NCI-H146 treated with DMSO at 0.1 percent for 48 hours (cell line): ENCODE measurements at regions not wholly inside any gene's neighbourhood (a gene's known extent, or its start where the extent isn't known, plus 50 kb on each side); places are given as distances from the start of the nearest gene placed in this dataset.

Experiments
- DNase-seq: peaks from one replicate; lab custom pipeline; 2025; ENCODE audit not compliant: unreplicated experiment; lab: John Stamatoyannopoulos, UW

DNA sequence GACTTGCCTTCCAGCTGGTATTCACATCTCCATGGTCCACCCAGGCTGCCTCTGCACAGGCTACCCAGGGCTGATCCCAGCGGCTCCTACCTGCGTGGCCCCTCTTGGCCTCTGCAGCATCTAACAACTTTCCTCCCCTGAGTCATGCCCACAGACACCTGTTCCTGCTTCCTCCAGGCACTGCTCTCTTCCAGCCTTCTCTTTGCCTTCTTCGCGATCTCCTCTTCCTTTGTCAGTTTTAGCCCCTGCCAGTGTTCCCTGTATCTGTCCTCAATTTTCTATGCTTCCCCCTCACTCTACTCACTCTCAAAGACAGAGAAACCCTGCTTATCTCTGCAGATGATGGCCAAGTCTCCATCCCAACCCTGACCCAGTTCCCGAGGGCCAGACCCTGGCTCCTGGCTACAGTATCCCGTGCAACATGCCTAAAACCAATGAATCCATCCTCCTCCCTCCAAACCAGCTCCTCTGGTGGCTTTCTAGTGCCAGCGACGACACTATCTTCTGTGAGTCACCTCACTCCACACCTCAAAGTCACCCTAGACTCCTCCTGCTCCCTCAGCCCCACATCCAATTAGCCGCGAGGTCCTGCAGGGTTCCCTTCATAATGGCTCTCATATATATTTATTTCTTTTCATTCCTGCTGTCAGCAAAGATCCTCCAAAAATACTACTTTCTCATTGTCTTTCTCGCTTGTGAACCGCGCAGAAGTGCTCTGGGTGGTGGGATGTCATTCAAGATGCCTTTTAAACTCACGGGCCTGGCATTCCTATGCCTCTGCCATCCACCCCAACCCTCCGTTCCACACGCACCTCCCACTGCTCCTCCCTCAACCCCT, 259.2 kb downstream of the TOMM20 start:
- no peak for DNase-seq

DNA sequence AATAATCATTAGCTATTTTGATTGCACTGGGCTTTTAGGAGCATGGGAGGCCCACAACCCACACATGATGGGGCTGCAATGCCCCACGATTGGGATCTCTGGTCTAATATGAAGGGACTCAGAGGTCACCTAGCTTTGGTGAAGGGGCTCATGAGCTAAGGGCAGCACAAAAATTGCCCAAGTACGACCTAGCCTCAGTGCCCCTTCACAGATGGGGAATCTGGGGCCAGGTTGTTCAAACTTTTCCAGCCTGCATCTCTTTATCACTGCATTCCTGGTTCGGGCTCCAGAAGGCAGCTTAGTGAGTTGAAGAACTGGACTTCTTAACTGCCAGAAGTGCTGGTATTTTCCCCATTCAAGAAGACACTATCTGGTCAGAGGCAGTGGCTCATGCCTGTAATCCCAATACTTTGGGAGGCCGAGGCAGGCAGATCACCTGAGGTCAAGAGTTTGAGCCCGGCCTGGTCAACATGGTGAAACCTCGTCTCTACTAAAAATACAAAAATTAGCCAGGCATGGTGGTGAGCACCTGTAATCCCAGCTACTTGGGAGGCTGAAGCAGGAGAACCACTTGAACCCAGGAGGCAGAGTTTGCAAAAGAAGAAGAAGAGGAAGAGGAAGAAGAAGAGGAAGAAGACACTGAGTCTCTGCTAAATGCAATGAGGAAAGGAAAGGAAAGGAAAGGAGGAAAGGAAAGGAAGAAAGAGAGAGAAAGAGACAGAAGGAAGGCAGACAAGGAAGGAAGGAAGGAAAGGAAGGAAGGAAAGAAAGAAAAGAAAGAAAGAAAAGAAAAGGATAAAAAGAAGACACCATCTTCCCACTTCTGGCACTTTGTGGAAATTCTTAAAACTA, 258.5 kb upstream of the IRF2BP2 start:
- no peak for DNase-seq

DNA sequence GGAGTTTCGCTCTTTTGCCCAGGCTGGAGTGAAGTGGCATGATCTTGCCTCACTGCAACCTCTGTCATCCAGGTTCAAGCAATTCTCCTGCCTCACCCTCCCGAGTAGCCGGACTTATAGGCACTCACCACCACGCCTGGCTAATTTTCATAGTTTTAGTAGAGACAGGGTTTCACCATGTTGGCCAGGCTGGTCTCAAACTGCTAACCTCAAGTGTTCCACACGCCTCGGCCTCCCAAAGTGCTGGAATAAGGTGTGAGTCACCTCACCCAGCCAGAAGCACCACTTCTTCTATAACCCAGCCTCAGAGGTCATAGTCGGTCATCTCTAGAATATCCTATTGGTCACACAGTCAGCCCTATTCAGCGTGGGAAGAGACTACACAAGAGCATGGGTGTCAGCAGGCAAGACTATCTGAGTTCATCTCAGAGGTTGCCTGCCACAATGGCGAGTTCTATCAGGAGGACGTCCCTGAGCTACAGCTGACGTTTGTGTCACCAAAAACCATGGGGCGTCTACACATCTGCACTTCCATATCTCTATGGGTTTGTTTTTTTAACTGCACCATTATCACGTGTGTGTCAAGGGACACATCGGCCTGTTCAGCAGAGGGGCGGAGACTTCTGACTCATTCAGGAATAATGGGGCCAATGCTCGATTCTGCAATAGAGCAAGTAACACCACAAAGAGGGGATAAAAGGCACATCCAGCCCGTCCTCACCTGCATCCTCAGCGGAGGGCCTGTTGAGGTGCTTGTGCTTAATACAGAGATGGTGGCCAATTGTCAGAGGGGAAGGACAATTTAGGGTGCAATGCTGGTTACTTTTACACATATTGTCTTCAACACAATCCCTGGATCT, 256.3 kb upstream of the IRF2BP2 start:
- no peak for DNase-seq

DNA sequence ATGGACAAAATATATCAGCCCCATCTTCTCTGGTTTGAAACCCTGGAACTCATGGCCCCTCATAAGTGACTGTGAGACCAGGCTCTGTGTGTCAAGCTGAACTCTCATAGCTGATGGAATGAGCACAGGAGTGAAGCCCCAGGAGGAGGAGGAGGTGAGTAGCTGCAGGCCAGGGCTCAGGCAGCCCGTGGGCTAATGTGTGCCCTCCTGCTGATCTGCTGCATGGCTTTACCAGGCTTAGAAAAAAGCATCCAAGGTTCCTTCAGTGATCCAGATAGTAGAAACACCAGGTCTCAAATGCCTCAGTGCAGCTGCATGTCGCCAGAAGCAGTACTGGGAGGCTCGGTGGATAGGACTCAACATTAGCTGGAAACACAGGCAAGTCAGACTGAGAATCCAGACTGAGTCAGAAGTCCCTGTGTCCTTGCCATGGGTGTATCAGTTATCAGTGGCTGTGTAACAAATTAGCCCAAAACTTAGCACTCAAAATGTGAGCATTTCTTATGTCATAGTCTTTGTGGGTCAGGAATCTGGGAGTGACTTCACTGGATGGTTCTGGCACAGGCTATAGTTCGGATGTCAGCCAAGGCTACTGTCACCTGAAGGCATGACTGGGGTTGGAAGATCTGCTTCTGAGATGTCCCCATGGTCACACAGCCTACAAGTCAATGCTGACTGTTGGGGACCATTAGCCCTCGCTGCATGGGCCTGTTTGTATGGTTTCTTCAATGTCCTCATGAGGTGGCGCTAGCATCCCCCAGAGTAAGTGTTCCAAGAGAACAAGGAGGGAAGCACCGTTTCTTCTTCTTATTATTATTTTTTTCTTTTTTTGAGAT, 255.4 kb upstream of the IRF2BP2 start:
- no peak for DNase-seq

DNA sequence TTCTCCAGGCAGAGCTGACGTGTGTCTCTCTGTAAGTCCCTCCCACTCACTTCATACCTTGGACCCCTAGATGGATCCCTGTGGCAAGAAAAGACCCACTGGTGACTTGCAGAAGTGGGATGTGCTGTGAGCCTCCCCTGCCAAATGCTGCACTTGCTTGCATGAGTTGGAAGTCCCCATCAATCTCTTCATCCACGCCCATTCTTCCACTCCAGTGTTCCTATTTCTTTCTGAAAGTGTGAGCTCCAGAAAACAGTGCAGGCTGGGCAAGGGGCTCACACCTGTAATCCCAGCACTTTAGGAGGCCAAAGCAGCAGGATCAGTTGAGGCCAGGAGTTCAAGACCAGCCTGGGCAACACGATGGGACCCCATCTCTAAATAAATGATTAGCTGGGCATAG, 254.1 kb upstream of the IRF2BP2 start:
- no peak for DNase-seq

DNA sequence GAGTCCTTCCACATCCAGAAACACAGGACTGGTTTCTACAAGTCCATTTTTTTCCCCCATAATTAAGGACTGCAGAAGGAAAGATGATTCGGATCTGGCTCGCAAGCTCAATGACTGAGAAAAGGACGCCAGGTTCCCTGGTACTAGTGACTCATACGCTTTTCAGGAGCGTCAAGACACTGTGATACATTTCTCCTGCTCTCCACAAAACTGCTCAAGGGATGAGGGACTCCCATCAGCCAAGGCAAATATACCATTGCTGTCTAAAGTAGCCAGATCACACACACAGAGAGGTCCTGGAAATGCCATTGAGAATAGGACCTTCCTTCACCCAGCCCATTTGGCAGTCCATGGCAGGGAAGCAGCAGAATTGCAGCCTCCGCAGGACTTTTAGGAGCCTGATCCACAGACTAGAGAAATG, 253.6 kb upstream of the IRF2BP2 start:
- DNase-seq: no peak

DNA sequence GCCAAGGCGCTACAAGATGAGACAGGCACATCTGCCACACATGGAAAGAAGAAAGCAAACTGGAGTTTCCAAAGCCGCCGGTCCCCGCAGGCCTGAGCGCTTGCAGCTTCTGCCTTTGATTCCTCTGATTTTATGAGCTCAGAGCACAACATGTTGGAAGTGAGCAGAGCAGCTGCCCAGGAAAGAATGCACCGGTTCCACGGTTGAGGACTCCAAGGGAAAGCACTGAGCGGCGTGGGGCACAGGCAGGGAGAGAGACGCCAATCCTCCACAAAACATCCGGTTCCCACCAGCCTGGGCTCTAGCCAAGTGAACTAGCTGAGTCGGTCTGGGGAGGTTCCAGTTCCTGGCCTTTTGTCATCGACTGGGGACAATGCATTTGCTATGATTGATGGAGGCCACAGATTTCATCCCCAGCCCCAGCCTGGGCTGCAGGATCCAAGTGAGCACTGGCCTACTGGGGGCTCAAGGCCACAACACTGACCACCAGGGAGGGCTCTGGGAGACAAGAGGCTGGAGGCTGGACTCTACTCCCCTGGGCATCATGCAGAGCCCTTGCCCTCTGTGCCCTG, 253.1 kb upstream of the IRF2BP2 start:
- DNase-seq: no peak

DNA sequence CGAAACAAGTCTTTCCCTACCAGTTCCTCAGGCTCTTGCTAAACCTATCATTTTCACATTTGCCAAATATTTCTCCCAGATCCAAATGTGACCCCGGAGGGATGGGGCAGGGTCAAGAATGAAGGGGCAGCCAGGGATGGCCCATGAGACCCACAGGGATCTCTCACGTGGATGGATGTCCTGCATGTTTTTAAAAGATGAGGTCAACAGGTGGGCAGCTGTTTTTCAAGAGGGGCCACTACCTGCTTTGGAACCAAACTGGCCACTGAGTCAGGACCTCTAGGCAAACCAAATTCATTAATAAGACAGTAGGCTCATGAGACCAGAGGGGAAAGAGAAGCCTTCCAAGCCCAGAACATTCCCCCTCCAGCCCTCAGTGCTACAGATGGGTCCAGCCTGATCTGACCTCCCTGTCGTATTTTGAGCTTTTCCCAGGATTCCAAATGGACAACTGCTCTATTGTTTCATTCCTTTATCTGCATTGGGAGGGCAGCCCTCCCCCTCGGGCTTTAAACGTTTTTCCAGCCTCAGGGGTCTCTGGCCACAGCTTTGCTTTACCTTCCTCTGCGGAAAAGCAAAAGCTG, 252.5 kb upstream of the IRF2BP2 start:
- no peak for DNase-seq

DNA sequence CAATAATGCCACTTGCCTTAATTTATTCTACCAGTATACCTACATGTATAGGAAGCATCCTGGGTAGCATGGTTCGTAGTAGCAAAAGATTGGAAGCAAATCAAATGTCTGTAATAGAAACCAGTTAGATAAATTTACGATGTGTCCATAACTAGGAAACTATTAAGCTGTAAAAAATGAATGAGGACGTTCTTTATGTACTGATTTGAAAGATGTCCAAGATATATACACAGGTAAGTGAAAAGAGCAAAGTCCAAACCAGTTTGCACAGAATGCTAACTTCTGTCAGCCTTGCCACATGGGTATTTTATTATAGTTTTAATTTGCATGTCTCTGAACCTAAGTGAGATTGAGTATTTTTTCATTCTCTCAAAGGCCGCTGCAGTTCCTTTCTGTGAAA, 251.8 kb upstream of the IRF2BP2 start:
- DNase-seq: no peak

DNA sequence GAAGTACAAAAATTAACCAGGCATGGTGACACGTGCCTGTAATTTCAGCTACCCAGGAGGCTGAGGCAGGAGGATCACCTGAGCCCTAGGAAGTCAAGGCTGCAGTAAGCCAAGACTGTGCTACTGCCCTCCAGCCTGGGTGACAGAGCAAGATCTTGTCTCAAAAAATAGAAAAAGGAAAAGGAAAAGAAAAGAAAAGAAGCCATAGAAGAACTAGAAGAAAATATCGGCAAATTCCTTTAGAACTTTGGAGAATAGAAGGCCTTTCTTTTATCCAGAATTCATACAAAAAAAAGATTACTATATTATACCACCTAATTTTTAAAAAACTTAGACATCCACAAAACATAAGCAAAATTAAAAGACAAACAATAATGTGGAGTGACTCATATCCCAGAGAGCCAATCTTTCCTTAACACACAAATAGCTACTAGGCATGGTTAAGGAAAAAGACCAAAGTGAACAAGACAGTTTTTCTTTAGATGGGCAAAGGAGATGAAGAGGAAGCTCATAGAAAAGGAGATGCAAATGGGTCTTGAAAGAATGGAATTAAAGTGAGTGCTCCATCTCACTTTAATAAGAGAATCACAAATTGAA, 251.1 kb upstream of the IRF2BP2 start:
- no peak for DNase-seq

DNA sequence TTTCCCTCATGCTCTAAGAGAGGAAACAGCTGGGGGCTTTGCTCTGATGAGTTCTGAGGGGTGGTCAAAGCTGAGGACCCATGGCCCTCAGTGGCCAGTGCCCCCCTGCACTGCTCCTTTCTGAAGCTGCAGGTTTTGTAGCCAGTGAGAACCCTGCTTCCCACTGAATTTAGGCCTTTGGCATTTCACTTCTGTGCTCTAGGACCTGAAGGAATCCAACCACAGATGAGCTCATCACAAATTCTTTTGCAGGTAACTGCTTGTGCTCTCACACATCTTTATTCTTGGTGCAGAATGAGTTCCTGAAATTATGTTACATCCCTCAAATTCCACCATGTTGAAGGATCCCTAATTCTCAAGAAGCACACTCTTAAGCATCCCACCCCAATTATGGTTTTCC, 248.7 kb upstream of the IRF2BP2 start:
- DNase-seq: no peak

DNA sequence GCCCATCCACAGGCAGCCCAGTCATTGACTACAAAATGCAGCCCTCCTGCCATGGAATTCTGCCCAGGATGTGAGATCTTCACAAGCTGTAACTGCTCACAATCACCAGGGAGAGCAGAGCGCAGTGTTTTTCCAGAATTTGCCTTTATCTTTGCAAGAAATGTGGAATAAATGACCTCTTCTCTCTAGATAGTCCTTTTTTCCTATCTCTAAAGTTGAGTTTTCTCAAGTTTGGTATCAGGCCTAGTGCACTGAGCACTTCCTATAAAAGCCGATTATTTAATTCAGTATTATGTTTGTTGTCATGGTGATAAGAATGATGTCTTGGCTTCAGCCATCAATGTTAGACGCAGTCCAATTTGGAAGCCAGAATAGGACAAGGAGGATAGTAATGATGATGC, 246.9 kb upstream of the IRF2BP2 start:
- no peak for DNase-seq

DNA sequence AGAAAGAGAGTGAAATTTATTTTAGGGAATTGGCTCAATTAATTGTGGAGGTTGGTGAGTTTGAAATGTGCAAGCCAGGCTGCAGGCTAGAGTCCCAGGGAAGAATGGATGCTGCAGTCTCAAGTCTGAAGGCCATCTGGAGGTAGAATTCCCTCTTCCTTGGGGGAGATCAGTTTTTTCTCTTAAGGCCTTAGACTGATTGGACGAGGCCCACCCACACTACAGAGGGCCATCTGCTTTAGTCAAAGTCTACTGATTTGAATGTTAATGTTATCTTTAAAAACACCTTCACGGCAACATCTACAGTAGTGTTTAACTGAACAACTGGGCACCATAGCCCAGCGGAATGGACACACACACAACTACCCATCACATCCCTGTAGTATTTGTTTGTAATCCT, 245.9 kb upstream of the IRF2BP2 start:
- DNase-seq: no peak

DNA sequence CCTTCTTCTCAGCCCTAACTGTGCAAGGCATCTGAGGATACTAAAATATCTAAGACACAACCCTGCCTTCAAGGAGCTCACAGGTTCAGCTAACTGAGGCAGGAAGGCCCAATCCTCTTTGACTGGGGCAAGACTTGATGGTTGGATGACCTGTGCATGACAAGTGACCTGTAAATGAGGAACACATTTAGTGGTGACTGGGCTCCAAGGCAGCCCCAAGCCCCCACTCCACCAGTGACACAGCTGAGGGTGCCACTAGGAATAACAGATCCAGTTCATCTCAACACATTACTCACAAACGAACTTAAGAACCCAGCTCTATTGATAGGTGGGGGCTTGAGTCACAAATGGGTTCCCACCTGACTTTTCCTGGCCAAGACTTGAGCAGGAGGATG, 244.7 kb upstream of the IRF2BP2 start:
- no peak for DNase-seq

DNA sequence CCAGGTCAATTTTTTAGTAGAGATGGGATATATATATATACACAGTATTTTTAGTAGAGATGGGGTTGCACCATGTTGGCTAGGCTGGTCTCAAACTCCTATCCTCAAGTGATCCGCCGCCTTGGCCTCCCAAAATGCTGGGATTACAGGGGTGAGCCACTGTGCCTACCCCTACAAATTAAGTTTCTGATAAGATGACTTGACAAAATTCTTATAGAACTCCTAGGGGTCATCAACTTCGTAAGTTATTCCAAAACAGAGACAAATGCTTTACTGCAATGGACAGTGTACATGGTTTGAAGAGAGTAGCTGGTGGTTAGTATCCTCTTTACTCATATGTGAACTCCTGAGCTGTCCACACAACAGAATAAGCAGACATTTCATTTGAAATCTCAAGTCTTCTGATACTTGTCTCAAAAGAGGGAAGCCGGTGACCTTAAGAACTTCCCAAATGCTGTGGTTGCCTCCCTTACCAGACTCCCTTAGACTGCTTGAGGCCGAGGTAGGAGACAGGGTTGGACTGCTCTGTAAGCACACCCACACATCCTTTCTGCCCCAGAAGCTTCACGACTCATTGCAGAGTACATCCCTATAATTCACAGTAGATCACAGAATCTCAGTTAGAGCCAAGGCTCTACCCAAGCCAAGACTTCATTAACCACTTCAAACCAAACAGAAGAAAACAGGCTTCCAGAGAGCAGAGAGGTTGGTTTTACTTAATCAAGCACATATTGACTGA, 244.1 kb upstream of the IRF2BP2 start:
- no peak for DNase-seq

DNA sequence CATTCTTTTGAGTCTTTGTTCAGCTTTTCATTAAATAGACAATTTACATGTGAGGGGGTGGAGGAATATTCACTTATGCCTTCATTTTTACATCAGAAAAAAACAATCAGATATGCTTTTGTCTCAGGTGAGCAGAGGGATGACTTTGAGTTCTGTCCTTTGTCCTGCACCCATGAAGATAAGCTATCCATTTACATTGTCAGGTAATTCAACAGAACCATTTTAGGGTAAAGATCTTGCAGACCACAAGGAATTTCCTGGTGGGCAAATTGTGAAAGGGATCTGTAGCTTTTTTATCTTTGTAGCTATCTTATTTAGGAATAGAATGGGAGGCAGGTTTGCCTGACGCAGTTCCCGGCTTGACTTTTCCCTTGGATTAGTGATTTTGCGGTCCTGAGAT, 242.7 kb upstream of the IRF2BP2 start:
- DNase-seq: no peak

DNA sequence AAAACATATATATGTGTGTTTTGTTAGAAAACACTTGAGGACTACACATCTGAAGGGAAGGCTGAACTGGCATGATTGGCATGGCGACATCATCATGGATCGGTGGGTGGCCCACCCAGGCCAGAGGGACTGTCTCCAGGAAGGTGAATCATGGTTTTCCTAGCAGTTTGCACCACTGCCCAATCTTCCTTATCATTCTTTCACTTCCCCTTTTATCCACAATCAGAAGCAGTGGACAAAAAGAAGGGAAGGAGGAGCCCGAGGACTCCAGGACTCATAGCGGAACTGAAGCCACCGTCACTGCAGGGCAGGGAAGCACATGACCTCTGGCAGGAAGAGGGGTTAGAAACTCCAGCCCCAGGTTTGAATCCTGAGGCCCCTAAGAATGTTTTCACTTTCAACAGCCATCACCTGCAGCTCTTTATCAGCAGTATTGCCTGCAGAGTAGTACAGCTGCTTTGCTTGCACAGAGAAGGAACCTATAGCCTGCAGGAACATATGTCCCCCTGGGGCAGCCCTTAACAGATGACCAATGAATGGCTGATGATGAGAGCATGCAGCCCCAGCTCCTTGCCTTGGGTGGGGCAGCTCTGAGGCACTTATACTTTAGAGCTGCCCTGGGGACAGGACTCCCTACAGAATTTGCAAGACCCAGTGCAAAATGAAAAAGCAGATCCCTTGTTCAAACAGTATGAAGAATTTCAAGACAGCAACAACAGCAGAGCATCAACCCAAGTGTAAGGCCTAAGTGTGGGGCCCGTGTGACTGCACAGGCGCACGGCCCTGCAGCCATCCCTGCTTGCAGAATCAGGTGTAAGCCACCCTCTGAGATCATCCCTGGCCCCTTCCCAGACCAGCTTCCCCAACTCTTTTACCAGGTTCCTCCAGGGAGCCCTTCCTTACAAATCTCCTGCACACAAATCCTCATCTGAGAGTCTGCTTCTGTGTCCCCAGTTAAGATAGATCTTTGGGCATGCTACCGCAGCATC, 241.8 kb upstream of the IRF2BP2 start:
- no peak for DNase-seq

DNA sequence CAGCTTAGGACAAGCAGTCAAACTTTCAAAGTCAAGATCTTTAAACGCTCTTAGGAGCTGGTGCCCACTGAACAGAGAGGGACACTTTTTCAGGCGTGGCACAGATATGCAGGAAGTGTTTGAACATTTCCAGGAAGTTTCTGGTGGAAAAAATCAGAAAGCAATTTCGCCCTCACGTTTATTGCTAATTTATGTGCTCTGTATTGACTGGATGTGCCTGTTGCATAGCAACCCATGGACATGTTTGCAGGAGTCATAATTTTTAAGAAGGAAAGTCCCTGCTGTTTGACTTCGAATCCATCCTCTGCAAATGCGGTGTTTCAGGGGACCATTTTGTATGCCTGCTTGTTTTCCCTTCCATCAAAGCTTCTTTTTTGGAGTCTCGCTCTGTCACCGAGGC, 239.9 kb upstream of the IRF2BP2 start:
- no peak for DNase-seq
